ENCODE measurements at regions not wholly inside any gene's neighbourhood (a gene's known extent, or its start where the extent isn't known, plus 50 kb on each side); places are given as distances from the start of the nearest gene placed in this dataset.
"Not testable (repeated sequence)": the region's sequence is repeated elsewhere in the genome, so short reads cannot be mapped to it uniquely, and the experiment has no call there.

DNA sequence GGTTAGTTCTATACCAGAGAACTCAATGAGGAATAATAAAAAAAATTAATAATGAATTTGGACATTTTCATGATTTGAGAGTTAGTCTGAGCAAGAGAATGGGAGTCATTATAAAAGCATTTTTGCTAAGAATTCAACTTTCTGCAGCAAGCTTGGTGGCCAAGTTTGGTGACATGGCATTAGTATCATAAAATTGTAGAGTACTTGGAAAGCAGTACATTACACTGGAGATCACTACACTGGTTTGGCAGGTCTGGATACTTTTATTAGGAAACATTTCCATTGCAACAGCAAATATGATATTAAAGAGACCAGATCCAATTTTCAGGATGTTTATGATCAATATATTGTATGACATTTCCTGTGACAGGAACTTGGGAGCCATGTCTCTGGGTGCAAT, 249.1 kb upstream of the INTU start:
- H2AFZ ChIP-seq (ENCODE audit: low read depth, low read length): no peak overlapping the region
- H3K27me3 ChIP-seq (ENCODE audit: insufficient read depth, low read length): no peaks in the 10 kb centered on the region
- H3K36me3 ChIP-seq (ENCODE audit: insufficient read depth, low read length): no peaks in the 10 kb centered on the region
- no peaks in the 10 kb centered on the region for H3K4me1 ChIP-seq (ENCODE audit: insufficient read depth, low read length)
- no peak overlapping the region for H3K4me3 ChIP-seq (ENCODE audit: low read length)
- H3K9me3 ChIP-seq (ENCODE audit: low read length): no peaks in the 10 kb centered on the region

GRCh38 chr4:127394516-127394915, 238.2 kb upstream of the INTU start:
- no peaks in the 10 kb centered on the region for H3K27me3 ChIP-seq (ENCODE audit: insufficient read depth, low read length)
- H3K4me1 ChIP-seq (ENCODE audit: insufficient read depth, low read length): no peaks in the 10 kb centered on the region
- H3K9me3 ChIP-seq (ENCODE audit: low read length): no peaks in the 10 kb centered on the region
- no peaks in the 10 kb centered on the region for H3K36me3 ChIP-seq (ENCODE audit: insufficient read depth, low read length)
- H2AFZ ChIP-seq (ENCODE audit: low read depth, low read length): no peak overlapping the region
- no peak overlapping the region for H3K4me3 ChIP-seq (ENCODE audit: low read length)

- no peaks in the 10 kb centered on the region for H3K27me3 ChIP-seq (ENCODE audit: insufficient read depth, low read length)
- H2AFZ ChIP-seq (ENCODE audit: low read depth, low read length): no peak overlapping the region
- no peaks in the 10 kb centered on the region for H3K4me1 ChIP-seq (ENCODE audit: insufficient read depth, low read length)
- no peaks in the 10 kb centered on the region for H3K9me3 ChIP-seq (ENCODE audit: low read length)
- no peak overlapping the region for H3K4me3 ChIP-seq (ENCODE audit: low read length)
- no peaks in the 10 kb centered on the region for H3K36me3 ChIP-seq (ENCODE audit: insufficient read depth, low read length)
Measured at GRCh38 chr4:127400276-127400675, 232.5 kb upstream of the INTU start.

DNA sequence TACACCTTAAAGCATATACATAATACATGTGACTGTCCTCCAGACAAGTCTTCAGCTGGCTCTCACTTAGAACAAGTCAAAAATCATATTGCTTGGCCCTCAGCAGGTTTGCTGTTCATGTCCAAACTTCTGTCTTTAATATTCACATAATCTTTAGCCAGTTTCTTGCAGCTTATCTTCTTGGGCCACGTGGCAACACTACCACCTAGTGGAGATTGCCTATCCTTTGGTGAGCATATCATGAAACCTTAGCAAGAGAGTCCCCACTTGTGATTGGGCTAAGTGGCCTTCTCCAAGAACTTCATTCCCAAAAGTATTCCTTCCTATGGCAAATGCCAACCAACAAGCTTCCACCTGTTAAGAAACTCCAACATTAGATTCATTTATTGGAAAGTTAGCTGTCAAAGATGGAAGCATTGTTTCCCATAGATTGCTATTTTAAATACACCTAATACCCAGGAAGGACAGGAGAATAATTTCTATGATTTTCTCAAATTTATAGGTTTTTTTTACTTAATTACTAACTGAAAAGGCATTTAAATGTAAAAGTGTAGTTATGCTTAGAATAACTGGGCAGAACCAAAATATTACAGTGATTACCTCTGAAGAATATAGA, 231.9 kb upstream of the INTU start:
- H3K9me3 ChIP-seq (ENCODE audit: low read length): no peaks in the 10 kb centered on the region
- H3K27me3 ChIP-seq (ENCODE audit: insufficient read depth, low read length): no peaks in the 10 kb centered on the region
- no peaks in the 10 kb centered on the region for H3K4me1 ChIP-seq (ENCODE audit: insufficient read depth, low read length)
- no peak overlapping the region for H3K4me3 ChIP-seq (ENCODE audit: low read length)
- no peak overlapping the region for H2AFZ ChIP-seq (ENCODE audit: low read depth, low read length)
- no peaks in the 10 kb centered on the region for H3K36me3 ChIP-seq (ENCODE audit: insufficient read depth, low read length)

DNA sequence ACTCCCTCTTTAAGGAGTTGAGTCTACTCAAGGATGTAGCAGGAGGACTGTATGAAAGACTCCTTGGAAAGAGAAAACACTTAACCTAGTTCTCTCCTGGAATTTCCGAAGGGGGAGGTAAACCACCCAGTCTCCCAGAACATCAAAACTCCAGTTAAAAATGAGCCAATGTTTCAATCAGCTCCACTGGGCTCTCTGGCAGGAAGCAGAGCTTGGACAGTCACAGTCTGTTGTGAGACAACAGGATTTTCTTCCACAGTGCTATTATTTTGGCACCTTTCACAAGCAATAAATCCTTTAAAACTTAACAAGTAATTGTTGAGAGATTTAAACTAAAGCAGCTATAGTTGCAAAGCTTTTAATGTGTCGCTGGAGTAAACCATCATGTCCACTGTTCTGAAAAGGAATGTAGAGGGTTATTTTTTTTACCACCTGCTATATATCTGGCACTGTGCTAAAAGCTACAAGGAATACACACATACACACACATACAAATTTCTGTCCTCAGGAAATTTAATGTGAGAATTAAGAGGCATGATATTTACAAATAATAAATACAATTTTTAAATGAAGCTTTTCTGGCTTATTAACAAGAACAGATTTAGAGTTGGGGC, 229.2 kb upstream of the INTU start:
- H3K9me3 ChIP-seq (ENCODE audit: low read length): peaks cover 2% of the 10 kb centered on the region
- no peak overlapping the region for H3K4me3 ChIP-seq (ENCODE audit: low read length)
- H3K36me3 ChIP-seq (ENCODE audit: insufficient read depth, low read length): no peaks in the 10 kb centered on the region
- H2AFZ ChIP-seq (ENCODE audit: low read depth, low read length): no peak overlapping the region
- H3K4me1 ChIP-seq (ENCODE audit: insufficient read depth, low read length): no peaks in the 10 kb centered on the region
- H3K27me3 ChIP-seq (ENCODE audit: insufficient read depth, low read length): no peaks in the 10 kb centered on the region

- peaks cover 3% of the 10 kb centered on the region for H3K4me1 ChIP-seq (ENCODE audit: insufficient read depth, low read length)
- H3K36me3 ChIP-seq (ENCODE audit: insufficient read depth, low read length): no peaks in the 10 kb centered on the region
- H2AFZ ChIP-seq (ENCODE audit: low read depth, low read length): no peak overlapping the region
- H3K9me3 ChIP-seq (ENCODE audit: low read length): peaks cover 2% of the 10 kb centered on the region
- H3K27me3 ChIP-seq (ENCODE audit: insufficient read depth, low read length): no peaks in the 10 kb centered on the region
- no peak overlapping the region for H3K4me3 ChIP-seq (ENCODE audit: low read length)
Measured at GRCh38 chr4:127406187-127406586, 226.6 kb upstream of the INTU start.

GRCh38 chr4:127407572-127407971, 225.2 kb upstream of the INTU start:
- H3K4me1 ChIP-seq (ENCODE audit: insufficient read depth, low read length); H3K9me3 ChIP-seq (ENCODE audit: low read length); H2AFZ ChIP-seq (ENCODE audit: low read depth, low read length): not testable (repeated sequence)

DNA sequence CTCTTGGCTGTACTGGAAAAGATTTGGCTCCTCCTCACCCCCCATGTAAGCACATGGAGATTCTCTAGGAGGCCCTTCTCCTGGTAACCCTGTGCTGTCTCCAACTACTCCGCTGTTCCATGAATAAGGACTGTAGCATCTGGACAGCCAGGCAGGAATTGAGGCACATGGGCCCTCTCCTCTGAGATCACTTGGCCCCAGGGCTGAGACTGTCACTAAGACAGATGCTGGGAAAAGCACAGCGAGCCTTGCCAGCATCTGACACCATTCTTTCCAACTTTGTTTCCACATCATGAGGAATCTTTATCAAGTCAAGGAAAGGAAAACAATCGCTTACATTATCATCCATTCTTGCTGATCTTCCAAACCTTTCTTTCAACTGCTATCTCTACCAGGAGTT, 222.6 kb upstream of the INTU start:
- Histone ChIP-seq H3K4me3 (ENCODE audit: low read length) (no peak overlapping the region), H3K36me3 (ENCODE audit: insufficient read depth, low read length) (no peaks in the 10 kb centered on the region), H3K4me1 (ENCODE audit: insufficient read depth, low read length) (peaks cover 3% of the 10 kb centered on the region), H3K27me3 (ENCODE audit: insufficient read depth, low read length) (no peaks in the 10 kb centered on the region), H3K9me3 (ENCODE audit: low read length) (peaks cover 2% of the 10 kb centered on the region), H2AFZ (ENCODE audit: low read depth, low read length) (no peak overlapping the region)

More at GRCh38 chr4:127407572-127407971, 225.2 kb upstream of the INTU start:
- not testable (repeated sequence) for H3K36me3 ChIP-seq (ENCODE audit: insufficient read depth, low read length); H3K4me3 ChIP-seq (ENCODE audit: low read length); H3K27me3 ChIP-seq (ENCODE audit: insufficient read depth, low read length)

DNA sequence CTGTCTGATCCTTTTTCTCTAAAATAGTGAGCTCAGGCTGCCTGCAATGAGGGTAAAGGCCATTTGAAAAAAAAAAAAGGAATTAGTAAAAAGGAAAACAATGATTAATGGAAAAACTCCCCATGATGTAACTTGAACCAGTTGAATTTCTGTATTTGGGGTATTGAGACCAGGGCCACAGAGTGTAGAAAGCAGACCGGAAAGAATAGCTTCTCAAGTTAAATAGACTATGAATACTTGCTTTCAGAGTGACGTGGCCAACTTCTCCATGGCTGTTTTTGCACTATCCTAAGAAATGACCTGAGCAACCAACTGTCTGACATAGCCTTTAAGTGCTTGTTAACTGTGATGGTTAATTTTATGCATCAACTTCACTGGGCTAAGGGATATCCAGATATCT, 222.1 kb upstream of the INTU start:
- Histone ChIP-seq H3K27me3 (ENCODE audit: insufficient read depth, low read length) (no peaks in the 10 kb centered on the region), H3K4me1 (ENCODE audit: insufficient read depth, low read length) (peaks cover 3% of the 10 kb centered on the region), H3K36me3 (ENCODE audit: insufficient read depth, low read length) (no peaks in the 10 kb centered on the region), H3K4me3 (ENCODE audit: low read length) (no peak overlapping the region), H2AFZ (ENCODE audit: low read depth, low read length) (no peak overlapping the region), H3K9me3 (ENCODE audit: low read length) (peaks cover 2% of the 10 kb centered on the region)

DNA sequence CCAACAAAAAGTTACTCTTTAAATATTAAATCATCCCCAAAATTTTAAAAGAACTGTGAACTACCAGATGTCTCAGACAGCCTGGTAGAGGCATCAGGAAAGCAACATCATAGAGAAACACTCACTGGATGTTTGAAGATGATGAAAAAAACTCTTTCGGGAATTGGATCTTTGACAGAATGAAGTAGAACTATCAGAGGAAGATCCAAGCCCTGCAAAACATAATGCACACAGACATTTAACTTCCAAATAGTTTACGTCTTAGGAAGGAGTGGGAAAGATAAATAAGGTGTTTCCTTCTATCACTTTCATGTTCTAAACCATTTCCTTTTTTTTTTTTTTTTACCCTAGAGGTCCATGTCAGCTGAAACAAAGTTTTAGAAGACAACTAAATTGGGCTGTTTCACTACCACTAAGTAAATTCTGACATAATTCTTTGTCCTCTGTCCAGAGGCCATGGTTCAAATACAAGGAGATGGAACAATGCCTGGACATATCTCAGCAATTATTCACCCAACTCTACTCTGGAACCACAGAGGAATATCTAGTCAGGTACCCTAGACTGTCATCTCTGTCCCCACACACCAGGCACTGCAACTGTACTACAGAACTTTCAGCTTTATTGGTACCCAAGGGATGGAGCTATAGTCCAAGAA, 217.7 kb upstream of the INTU start:
- Histone ChIP-seq H3K36me3 (ENCODE audit: insufficient read depth, low read length) (no peaks in the 10 kb centered on the region), H3K4me1 (ENCODE audit: insufficient read depth, low read length) (peaks cover 3% of the 10 kb centered on the region), H2AFZ (ENCODE audit: low read depth, low read length) (no peak overlapping the region), H3K4me3 (ENCODE audit: low read length) (no peak overlapping the region), H3K27me3 (ENCODE audit: insufficient read depth, low read length) (no peaks in the 10 kb centered on the region), H3K9me3 (ENCODE audit: low read length) (no peaks in the 10 kb centered on the region)

- Histone ChIP-seq H2AFZ (ENCODE audit: low read depth, low read length) (no peak overlapping the region), H3K27me3 (ENCODE audit: insufficient read depth, low read length) (no peaks in the 10 kb centered on the region), H3K4me1 (ENCODE audit: insufficient read depth, low read length) (no peaks in the 10 kb centered on the region), H3K9me3 (ENCODE audit: low read length) (no peaks in the 10 kb centered on the region), H3K4me3 (ENCODE audit: low read length) (no peak overlapping the region), H3K36me3 (ENCODE audit: insufficient read depth, low read length) (no peaks in the 10 kb centered on the region)
Measured at GRCh38 chr4:127416115-127416514, 216.6 kb upstream of the INTU start.

DNA sequence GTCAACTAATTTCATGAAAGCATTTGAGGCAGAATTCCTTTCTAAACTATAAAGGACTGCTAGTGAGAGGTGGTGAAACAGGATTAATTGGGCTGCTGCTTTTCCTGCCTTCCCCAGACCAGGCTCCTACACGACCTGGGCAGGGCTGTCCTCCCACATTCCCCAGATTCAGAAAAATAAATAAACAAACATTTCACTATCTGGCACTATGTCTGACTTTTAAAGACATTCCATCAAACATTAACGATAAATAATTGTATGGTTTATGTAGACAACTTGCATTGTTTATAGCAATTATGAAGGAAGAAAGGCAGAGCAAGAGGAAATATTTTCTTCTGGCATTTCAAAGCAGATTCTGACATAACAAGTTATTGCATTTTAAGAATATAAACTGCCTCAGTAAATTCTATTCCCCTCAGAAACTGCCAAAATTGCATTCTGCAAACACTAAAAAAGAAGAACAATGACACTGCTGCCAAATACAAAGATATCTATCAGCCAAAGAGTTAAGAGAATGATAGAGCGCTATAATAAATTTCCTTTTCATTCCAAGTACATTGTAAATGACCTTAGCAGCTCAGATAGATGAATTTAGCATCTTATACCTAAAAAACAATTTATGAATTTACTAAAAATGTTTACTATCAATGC, 214.7 kb upstream of the INTU start:
- Histone ChIP-seq H3K4me3 (ENCODE audit: low read length) (no peak overlapping the region), H3K4me1 (ENCODE audit: insufficient read depth, low read length) (no peaks in the 10 kb centered on the region), H2AFZ (ENCODE audit: low read depth, low read length) (no peak overlapping the region)

DNA sequence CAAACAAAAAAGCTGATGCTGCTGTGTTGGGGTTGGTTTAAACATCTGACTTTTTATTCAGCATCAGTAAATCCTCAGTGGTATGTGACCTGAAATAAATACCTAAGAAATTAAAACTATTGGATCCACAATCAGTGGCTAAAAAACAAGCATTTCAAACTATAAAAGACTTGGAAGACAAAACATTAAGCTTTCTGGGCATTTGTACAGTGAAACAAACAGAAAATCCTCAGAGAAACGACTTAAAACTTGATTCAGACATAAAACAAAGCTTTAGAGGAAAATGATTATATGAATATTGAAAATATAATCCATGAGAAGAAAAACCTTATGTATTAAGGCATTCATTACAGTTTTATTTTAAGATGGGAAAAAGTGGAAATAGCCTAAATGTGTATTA, 213.3 kb upstream of the INTU start:
- no peaks in the 10 kb centered on the region for H3K27me3 ChIP-seq (ENCODE audit: insufficient read depth, low read length)
- no peaks in the 10 kb centered on the region for H3K4me1 ChIP-seq (ENCODE audit: insufficient read depth, low read length)
- H3K36me3 ChIP-seq (ENCODE audit: insufficient read depth, low read length): no peaks in the 10 kb centered on the region
- no peak overlapping the region for H3K4me3 ChIP-seq (ENCODE audit: low read length)
- H2AFZ ChIP-seq (ENCODE audit: low read depth, low read length): no peak overlapping the region
- no peaks in the 10 kb centered on the region for H3K9me3 ChIP-seq (ENCODE audit: low read length)

More for the DNA sequence above, 214.7 kb upstream of the INTU start:
- Histone ChIP-seq H3K36me3 (ENCODE audit: insufficient read depth, low read length) (no peaks in the 10 kb centered on the region), H3K27me3 (ENCODE audit: insufficient read depth, low read length) (no peaks in the 10 kb centered on the region), H3K9me3 (ENCODE audit: low read length) (no peaks in the 10 kb centered on the region)

All from neuron (in vitro differentiated cells).